Ascending aorta (tissue), 2 donors: ENCODE measurements at regions not wholly inside any gene's neighbourhood (a gene's known extent, or its start where the extent isn't known, plus 50 kb on each side); places are given as distances from the start of the nearest gene placed in this dataset.

ENCODE experiments used
- DNase-seq, 2 donors: peaks; one replicate each; pipeline ENCODE4 v3.0.0-alpha.2; 2019; ENCODE audit warnings: low spot score in 2 of 2
- H3K27ac ChIP-seq, 2 donors: fragments of 200-600 bp; sonication (generic); one replicate each; pipeline ENCODE4 v1.5.1; 2016 to 2017; ENCODE audit warnings: mild to moderate bottlenecking in 1 of 2
- H3K27me3 ChIP-seq: fragments of 200-600 bp; sonication (generic); one replicate; pipeline ENCODE4 v1.5.1; 2017
- H3K36me3 ChIP-seq, 2 donors: fragments of 200-600 bp; sonication (generic); one replicate each; pipeline ENCODE4 v1.5.1; 2016
- H3K4me1 ChIP-seq, 2 donors: fragments of 200-600 bp; sonication (generic); one replicate each; pipeline ENCODE4 v1.5.1; 2016 to 2017; ENCODE audit warnings: mild to moderate bottlenecking in 1 of 2
- H3K4me3 ChIP-seq, 2 donors: fragments of 200-600 bp; sonication (generic); one replicate each; pipeline ENCODE4 v1.5.1; 2016 to 2017; ENCODE audit warnings: mild to moderate bottlenecking in 1 of 2
- H3K9me3 ChIP-seq, 2 donors: fragments of 200-600 bp; sonication (generic); one replicate each; pipeline ENCODE4 v1.5.1; 2016
- CTCF ChIP-seq, 3 experiments: fragments of 200-600 bp in 2 of 3; fragments of 450-650 bp in 1 of 3; sonication (generic) in 2 of 3; IDR thresholded peaks; one replicate each; pipeline ENCODE4 v1.5.1; 2016 to 2019; ENCODE audit warnings: antibody characterized with exemption in 3 of 3, mild to moderate bottlenecking in 1 of 3, moderate library complexity in 1 of 3
- intact Hi-C: fragments of 100-400 bp; cut with DNase I; formaldehyde crosslinking; loops from one replicate; pipeline ENCODE4 v1.15.1; 2023

- intact Hi-C loops: no loop called here
- Histone ChIP-seq H3K27ac (no peak overlapping the region), H3K4me3 (no peak overlapping the region), H3K4me1 (no peaks in the 10 kb centered on the region), H3K27me3 (no peaks in the 10 kb centered on the region), H3K9me3 (no peaks in the 10 kb centered on the region), H3K36me3 (no peaks in the 10 kb centered on the region)
- no peak for TF ChIP-seq CTCF (IDR thresholded peaks at IDR 0.05)
- DNase-seq: no peak
Measured at GRCh38 chr13:42658019-42658418, 84.1 kb downstream of the TNFSF11 start.

DNA sequence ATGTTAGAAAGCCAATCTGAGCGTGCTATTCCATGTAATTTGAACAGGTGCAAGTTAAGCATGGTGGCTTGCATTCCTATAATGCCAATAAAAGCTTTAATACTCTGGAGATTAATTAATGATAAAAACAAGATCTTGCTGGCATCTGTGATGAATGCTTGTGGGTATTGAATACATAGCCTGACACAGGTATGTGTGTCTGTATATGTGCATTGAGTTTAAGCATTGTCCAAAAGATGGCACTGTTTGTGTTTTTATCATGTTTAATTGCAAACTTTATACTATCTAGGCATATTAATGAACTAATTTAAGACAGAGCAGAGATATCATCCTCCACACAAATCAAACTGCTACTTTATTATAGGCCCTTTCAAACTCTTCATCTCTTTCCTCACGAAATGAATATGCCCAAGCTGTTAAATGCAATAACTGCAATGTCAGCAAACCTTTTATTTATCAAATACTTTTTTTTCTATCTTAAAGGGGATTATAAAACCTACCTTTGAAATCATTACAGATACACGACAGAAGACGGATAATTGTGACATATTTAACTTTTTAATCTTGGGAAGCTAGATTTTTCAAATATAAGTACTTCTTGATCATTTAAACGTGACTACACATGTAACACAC is 86.5 kb downstream of the TNFSF11 start:
- Histone ChIP-seq H3K4me3 (no peak overlapping the region), H3K4me1 (no peaks in the 10 kb centered on the region), H3K9me3 (no peaks in the 10 kb centered on the region), H3K36me3 (no peaks in the 10 kb centered on the region), H3K27ac (no peak overlapping the region), H3K27me3 (no peaks in the 10 kb centered on the region)
- no peak for DNase-seq
- intact Hi-C loops: no loop called here
- no peak for TF ChIP-seq CTCF (IDR thresholded peaks at IDR 0.05)

- intact Hi-C loops: no loop called here
- DNase-seq: no peak
- H3K4me3 ChIP-seq: no peak overlapping the region
- H3K27me3 ChIP-seq: no peaks in the 10 kb centered on the region
- no peak overlapping the region for H3K27ac ChIP-seq
- no peaks in the 10 kb centered on the region for H3K4me1 ChIP-seq
- H3K36me3 ChIP-seq: no peaks in the 10 kb centered on the region
- peaks cover 0 to 4% of the 10 kb centered on the region in 2 donors for H3K9me3 ChIP-seq
- TF ChIP-seq CTCF (IDR thresholded peaks at IDR 0.05): no peak
Measured at GRCh38 chr13:42667638-42668037, 93.7 kb downstream of the TNFSF11 start.

DNA sequence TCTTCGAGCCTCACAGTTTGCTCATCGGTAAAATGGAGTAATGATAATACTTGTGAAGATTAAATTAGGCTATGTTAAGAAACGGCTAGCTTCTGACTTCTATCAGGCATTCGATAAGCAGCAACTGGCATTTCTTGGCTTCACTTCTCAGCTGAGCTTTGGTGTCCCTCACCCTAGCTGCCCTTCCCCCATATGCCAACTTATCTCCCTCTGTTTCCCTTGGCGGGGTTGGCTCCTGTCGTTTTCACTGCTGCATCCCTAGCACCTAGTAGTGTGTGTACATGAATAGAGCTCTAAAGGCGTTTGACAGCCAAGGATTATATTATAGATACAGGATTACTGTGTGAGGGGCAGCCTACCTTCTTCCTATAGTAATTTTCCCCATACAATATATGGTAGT is 97.5 kb downstream of the TNFSF11 start:
- no peak for DNase-seq
- H3K4me1 ChIP-seq: no peaks in the 10 kb centered on the region
- H3K4me3 ChIP-seq: no peak overlapping the region
- peaks cover 0 to 4% of the 10 kb centered on the region in 2 donors for H3K9me3 ChIP-seq
- no peak overlapping the region for H3K27ac ChIP-seq
- TF ChIP-seq CTCF (IDR thresholded peaks at IDR 0.05): no peak
- H3K27me3 ChIP-seq: no peaks in the 10 kb centered on the region
- H3K36me3 ChIP-seq: no peaks in the 10 kb centered on the region
- intact Hi-C loops: no loop called here

DNA sequence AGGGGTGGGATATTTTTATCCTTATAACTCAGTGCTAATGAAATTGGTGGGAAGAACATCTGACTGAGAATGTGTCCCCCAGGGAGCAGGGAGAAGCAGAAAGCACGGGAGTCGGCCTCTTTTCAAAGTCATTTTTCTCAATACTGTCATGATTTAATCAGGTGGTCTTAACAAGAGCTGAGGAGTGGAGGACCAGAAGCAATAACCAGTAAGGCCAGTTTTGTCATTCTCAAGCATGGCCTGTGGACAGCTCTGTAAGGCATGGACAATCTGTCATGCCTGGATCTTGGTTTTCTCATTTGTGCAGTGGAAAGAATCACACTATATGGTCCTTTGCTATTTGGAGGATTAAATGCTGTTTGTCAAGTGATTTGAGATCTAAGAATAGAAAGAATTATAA is 99.7 kb downstream of the TNFSF11 start:
- intact Hi-C loops: no loop called here
- Histone ChIP-seq H3K27me3 (no peaks in the 10 kb centered on the region), H3K9me3 (no peaks in the 10 kb centered on the region), H3K36me3 (no peaks in the 10 kb centered on the region), H3K4me1 (no peaks in the 10 kb centered on the region), H3K27ac (no peak overlapping the region), H3K4me3 (no peak overlapping the region)
- DNase-seq: no peak
- TF ChIP-seq CTCF (IDR thresholded peaks at IDR 0.05): no peak

DNA sequence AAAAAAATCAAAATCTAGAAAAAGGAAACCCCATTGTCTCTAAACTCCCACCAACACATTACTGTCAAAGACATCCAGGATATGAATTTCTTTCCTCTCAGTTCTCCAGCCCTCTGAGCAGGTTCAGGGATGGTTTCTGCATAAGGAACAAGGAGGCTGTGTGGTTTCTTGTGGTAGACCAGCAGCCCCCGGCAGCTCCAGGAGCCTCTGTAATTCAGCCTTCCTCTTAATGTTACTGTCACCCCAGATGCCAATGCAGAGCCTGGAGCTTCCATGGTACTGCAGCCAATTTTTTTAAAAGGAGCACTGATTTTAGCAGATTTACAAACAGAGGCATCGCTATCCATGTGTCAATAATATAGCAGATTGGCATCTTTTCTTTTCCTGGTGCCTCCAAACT is 100.6 kb upstream of the FAM216B start:
- intact Hi-C loops: no loop called here
- DNase-seq: no peak
- Histone ChIP-seq H3K4me3 (no peak overlapping the region), H3K27ac (no peak overlapping the region), H3K36me3 (no peaks in the 10 kb centered on the region), H3K9me3 (no peaks in the 10 kb centered on the region), H3K27me3 (no peaks in the 10 kb centered on the region), H3K4me1 (no peaks in the 10 kb centered on the region)
- TF ChIP-seq CTCF (IDR thresholded peaks at IDR 0.05): no peak
